HFF-Myc (cell line): ENCODE measurements at regions not wholly inside any gene's neighbourhood (a gene's known extent, or its start where the extent isn't known, plus 50 kb on each side); places are given as distances from the start of the nearest gene placed in this dataset.

ENCODE experiments used
- DNase-seq: peaks from one replicate; pipeline ENCODE4 v3.0.0-alpha.2; 2011; ENCODE audit warnings: low read depth; ENCODE audit errors: extremely low read depth
- H3K4me3 ChIP-seq: replicated peaks from 2 replicates; pipeline ENCODE4 v1.5.1; 2011; ENCODE audit warnings: low read depth, mild to moderate bottlenecking, control low read depth, low read length
- CTCF ChIP-seq: IDR thresholded peaks from 2 replicates; pipeline ENCODE4 v1.5.1; 2012; ENCODE audit warnings: mild to moderate bottlenecking, low read depth, low read length, control low read depth; ENCODE audit errors: missing control alignments

GRCh38 chr1:93023281-93023680 lies 55.8 kb upstream of the MTF2 start:
- no peak overlapping the region for H3K4me3 ChIP-seq
- no peak for TF ChIP-seq CTCF
- no peak for DNase-seq

- TF ChIP-seq CTCF = no peak
- no peak for DNase-seq
- no peak overlapping the region for H3K4me3 ChIP-seq
These were observed 53.5 kb upstream of the MTF2 start for GRCh38 chr1:93025572-93025971.

GRCh38 chr1:93028542-93028941 lies 50.5 kb upstream of the MTF2 start:
- H3K4me3 ChIP-seq = no peak overlapping the region
- DNase-seq = no peak
- TF ChIP-seq CTCF = no peak
